Naive thymus-derived CD4-positive, alpha-beta T cell (primary cell): ENCODE measurements at regions not wholly inside any gene's neighbourhood (a gene's known extent, or its start where the extent isn't known, plus 50 kb on each side); places are given as distances from the start of the nearest gene placed in this dataset.

Experiments
- ATAC-seq: fragments of 150-1000 bp; cut with Tn5 transposase; 2 replicates; pipeline ENCODE4 v1.10.0; 2021; ENCODE audit warnings: mild to moderate bottlenecking, moderate library complexity
- CTCF ChIA-PET: fragments of 350-600 bp; sonication (Branson Sonifier 250); formaldehyde crosslinking; loops from one replicate; lab custom pipeline; 2021; ENCODE audit warnings: antibody characterized with exemption; lab: Charles Lee
- POLR2A ChIA-PET: fragments of 350-600 bp; sonication (Branson Sonifier 250); formaldehyde crosslinking; loops from one replicate; lab custom pipeline; 2021; ENCODE audit warnings: antibody characterized with exemption, inconsistent platforms; lab: Charles Lee
- DNase-seq, 9 donors: peaks; one replicate each; pipeline versions ENCODE4 v3.0.0 to v3.0.0-alpha.2; 2020 to 2022; ENCODE audit warnings: mixed read lengths in 1 of 9
- H3K27ac ChIP-seq: one replicate; pipeline ENCODE4 v1.7.0; 2013; ENCODE audit warnings: mild to moderate bottlenecking, low read depth, low read length, moderate library complexity
- H3K27me3 ChIP-seq, 2 donors: one replicate each; pipeline ENCODE4 v1.7.0; 2013; ENCODE audit warnings: low read length in 2 of 2, mild to moderate bottlenecking in 2 of 2, moderate library complexity in 2 of 2; ENCODE audit not compliant: control insufficient read depth in 2 of 2, insufficient read depth in 2 of 2
- H3K36me3 ChIP-seq, 3 experiments: 1 replicate in 2 of 3; 2 replicates in 1 of 3; pipeline ENCODE4 v1.7.0; 2013; ENCODE audit warnings: low read length in 3 of 3, mild to moderate bottlenecking in 3 of 3, moderate library complexity in 1 of 3; ENCODE audit not compliant: insufficient read depth in 3 of 3, control insufficient read depth in 2 of 3
- H3K4me1 ChIP-seq, 2 donors: one replicate each; pipeline ENCODE4 v1.7.0; 2013; ENCODE audit warnings: low read length in 2 of 2, mild to moderate bottlenecking in 2 of 2, moderate library complexity in 1 of 2; ENCODE audit not compliant: control insufficient read depth in 2 of 2, insufficient read depth in 2 of 2
- H3K4me3 ChIP-seq: 2 replicates; pipeline ENCODE4 v1.7.0; 2013; ENCODE audit warnings: mild to moderate bottlenecking, low read length
- H3K9me3 ChIP-seq, 3 experiments: 1 replicate in 2 of 3; 2 replicates in 1 of 3; pipeline ENCODE4 v1.7.0; 2013; ENCODE audit warnings: low read length in 3 of 3; ENCODE audit not compliant: control insufficient read depth in 2 of 3
- H3K27ac Mint-ChIP-seq, 9 donors: one replicate each; pipeline ENCODE4 v1.8.0; 2020 to 2022; ENCODE audit warnings: mixed read lengths in 9 of 9, mild to moderate bottlenecking in 8 of 9, moderate library complexity in 5 of 9, inconsistent platforms in 2 of 9
- H3K27me3 Mint-ChIP-seq, 5 donors: one replicate each; pipeline ENCODE4 v1.8.0; 2021 to 2022; ENCODE audit warnings: mixed read lengths in 5 of 5, mild to moderate bottlenecking in 1 of 5
- H3K36me3 Mint-ChIP-seq, 5 donors: one replicate each; pipeline ENCODE4 v1.8.0; 2020 to 2022; ENCODE audit warnings: mixed read lengths in 5 of 5, mild to moderate bottlenecking in 3 of 5, inconsistent platforms in 1 of 5
- H3K4me1 Mint-ChIP-seq, 7 donors: one replicate each; pipeline ENCODE4 v1.8.0; 2020 to 2022; ENCODE audit warnings: mixed read lengths in 7 of 7, mild to moderate bottlenecking in 3 of 7, inconsistent platforms in 1 of 7
- H3K4me3 Mint-ChIP-seq, 10 donors: one replicate each; pipeline ENCODE4 v1.8.0; 2020 to 2022; ENCODE audit warnings: mild to moderate bottlenecking in 10 of 10, mixed read lengths in 10 of 10, moderate library complexity in 6 of 10, inconsistent platforms in 2 of 10
- H3K9me3 Mint-ChIP-seq, 11 donors: one replicate each; pipeline ENCODE4 v1.8.0; 2020 to 2022; ENCODE audit warnings: mixed read lengths in 11 of 11, mild to moderate bottlenecking in 4 of 11, inconsistent platforms in 1 of 11, moderate library complexity in 1 of 11
- intact Hi-C, 2 donors: fragments of 100-400 bp; cut with micrococcal nuclease; formaldehyde crosslinking; loops; one replicate each; pipeline ENCODE4 v1.15.1; 2023

- Mint-ChIP-seq H3K4me3 (no peak overlapping the region), H3K27ac (no peak overlapping the region), H3K27me3 (peaks cover 0 to 2% (median 0%) of the 10 kb centered on the region in 5 donors), H3K36me3 (no peaks in the 10 kb centered on the region), H3K4me1 (no peaks in the 10 kb centered on the region), H3K9me3 (peaks cover 0 to 3% (median 0%) of the 10 kb centered on the region in 11 donors)
- no peaks in the 10 kb centered on the region for H3K9me3 ChIP-seq
- H3K36me3 ChIP-seq = no peaks in the 10 kb centered on the region
- ChIA-PET POLR2A (no interaction called here), CTCF (no interaction called here)
- ATAC-seq (no peak), DNase-seq (no peak)
- H3K4me1 ChIP-seq = no peaks in the 10 kb centered on the region
- H3K27me3 ChIP-seq = no peaks in the 10 kb centered on the region
- intact Hi-C loops = no loop called here
- H3K4me3 ChIP-seq = no peak overlapping the region
- no peak overlapping the region for H3K27ac ChIP-seq
Measured at GRCh38 chr11:110867951-110868350, 155.7 kb upstream of the ARHGAP20 start.

GRCh38 chr11:110866081-110866480 lies 153.8 kb upstream of the ARHGAP20 start:
- Mint-ChIP-seq H3K27ac (no peak overlapping the region), H3K4me3 (no peak overlapping the region), H3K27me3 (peaks cover 0 to 4% (median 0%) of the 10 kb centered on the region in 5 donors), H3K9me3 (peaks cover 0 to 3% (median 0%) of the 10 kb centered on the region in 11 donors), H3K4me1 (no peaks in the 10 kb centered on the region), H3K36me3 (no peaks in the 10 kb centered on the region)
- no peaks in the 10 kb centered on the region for H3K27me3 ChIP-seq
- POLR2A ChIA-PET = no interaction called here
- no peak for DNase-seq
- no peaks in the 10 kb centered on the region for H3K9me3 ChIP-seq
- intact Hi-C loops = no loop called here
- CTCF ChIA-PET = no interaction called here
- no peak overlapping the region for H3K4me3 ChIP-seq
- no peak for ATAC-seq
- H3K36me3 ChIP-seq = no peaks in the 10 kb centered on the region
- no peak overlapping the region for H3K27ac ChIP-seq
- H3K4me1 ChIP-seq = no peaks in the 10 kb centered on the region

GRCh38 chr11:110862407-110862806 lies 150.2 kb upstream of the ARHGAP20 start:
- no peak for ATAC-seq
- intact Hi-C loops = no loop called here
- ChIA-PET CTCF (no interaction called here), POLR2A (no interaction called here)
- Histone ChIP-seq H3K27me3 (no peaks in the 10 kb centered on the region), H3K36me3 (no peaks in the 10 kb centered on the region), H3K4me3 (no peak overlapping the region), H3K4me1 (no peaks in the 10 kb centered on the region), H3K27ac (no peak overlapping the region), H3K9me3 (no peaks in the 10 kb centered on the region)
- Mint-ChIP-seq H3K27ac (no peak overlapping the region), H3K27me3 (peaks cover 0 to 4% (median 0%) of the 10 kb centered on the region in 5 donors), H3K4me3 (no peak overlapping the region), H3K9me3 (peaks cover 0 to 3% (median 0%) of the 10 kb centered on the region in 11 donors), H3K36me3 (no peaks in the 10 kb centered on the region), H3K4me1 (no peaks in the 10 kb centered on the region)
- no peak for DNase-seq

- ChIA-PET CTCF (no interaction called here), POLR2A (no interaction called here)
Measured at GRCh38 chr11:110860461-110860860, 148.2 kb upstream of the ARHGAP20 start.

GRCh38 chr11:110859998-110860397 lies 147.8 kb upstream of the ARHGAP20 start:
- POLR2A ChIA-PET = no interaction called here
- intact Hi-C loops = no loop called here
- H3K27ac Mint-ChIP-seq = no peak overlapping the region

More at GRCh38 chr11:110860461-110860860, 148.2 kb upstream of the ARHGAP20 start:
- H3K27me3 ChIP-seq = no peaks in the 10 kb centered on the region
- Mint-ChIP-seq H3K27ac (no peak overlapping the region), H3K9me3 (peaks cover 0 to 3% (median 0%) of the 10 kb centered on the region in 11 donors), H3K36me3 (no peaks in the 10 kb centered on the region), H3K27me3 (peaks cover 0 to 7% (median 0%) of the 10 kb centered on the region in 5 donors), H3K4me1 (no peaks in the 10 kb centered on the region), H3K4me3 (no peak overlapping the region)
- H3K9me3 ChIP-seq = no peaks in the 10 kb centered on the region
- H3K27ac ChIP-seq = no peak overlapping the region
- no peak for ATAC-seq
- H3K4me1 ChIP-seq = no peaks in the 10 kb centered on the region
- intact Hi-C loops = no loop called here
- H3K36me3 ChIP-seq = no peaks in the 10 kb centered on the region
- DNase-seq = no peak
- no peak overlapping the region for H3K4me3 ChIP-seq

GRCh38 chr11:110859240-110859840 lies 147.1 kb upstream of the ARHGAP20 start:
- no peaks in the 10 kb centered on the region for H3K36me3 Mint-ChIP-seq
- H3K9me3 ChIP-seq = no peaks in the 10 kb centered on the region
- H3K4me1 ChIP-seq = no peaks in the 10 kb centered on the region
- intact Hi-C loops = no loop called here
- H3K9me3 Mint-ChIP-seq = peaks cover 0 to 3% (median 0%) of the 10 kb centered on the region in 11 donors
- no peak overlapping the region for H3K4me3 Mint-ChIP-seq
- no peak overlapping the region for H3K27ac ChIP-seq
- H3K4me1 Mint-ChIP-seq = no peaks in the 10 kb centered on the region
- no peaks in the 10 kb centered on the region for H3K27me3 ChIP-seq
- ChIA-PET POLR2A (no interaction called here), CTCF (no interaction called here)
- H3K36me3 ChIP-seq = no peaks in the 10 kb centered on the region
- no peak for DNase-seq
- peaks cover 0 to 10% (median 0%) of the 10 kb centered on the region in 5 donors for H3K27me3 Mint-ChIP-seq
- no peak overlapping the region for H3K4me3 ChIP-seq
- ATAC-seq = no peak
- no peak overlapping the region for H3K27ac Mint-ChIP-seq

More at GRCh38 chr11:110859998-110860397, 147.8 kb upstream of the ARHGAP20 start:
- Mint-ChIP-seq H3K27me3 (peaks cover 0 to 10% (median 0%) of the 10 kb centered on the region in 5 donors), H3K36me3 (no peaks in the 10 kb centered on the region), H3K9me3 (peaks cover 0 to 3% (median 0%) of the 10 kb centered on the region in 11 donors), H3K4me1 (no peaks in the 10 kb centered on the region), H3K4me3 (no peak overlapping the region)
- Histone ChIP-seq H3K9me3 (no peaks in the 10 kb centered on the region), H3K4me3 (no peak overlapping the region), H3K36me3 (no peaks in the 10 kb centered on the region), H3K27ac (no peak overlapping the region), H3K4me1 (no peaks in the 10 kb centered on the region), H3K27me3 (no peaks in the 10 kb centered on the region)
- no peak for DNase-seq
- CTCF ChIA-PET = no interaction called here
- no peak for ATAC-seq

- no peak overlapping the region for H3K4me3 Mint-ChIP-seq
- Histone ChIP-seq H3K4me1 (no peaks in the 10 kb centered on the region), H3K9me3 (no peaks in the 10 kb centered on the region), H3K27ac (no peak overlapping the region), H3K4me3 (no peak overlapping the region), H3K36me3 (no peaks in the 10 kb centered on the region), H3K27me3 (no peaks in the 10 kb centered on the region)
- peaks cover 0 to 3% (median 0%) of the 10 kb centered on the region in 11 donors for H3K9me3 Mint-ChIP-seq
- POLR2A ChIA-PET = no interaction called here
- ATAC-seq (no peak), DNase-seq (no peak)
- no peaks in the 10 kb centered on the region for H3K36me3 Mint-ChIP-seq
- CTCF ChIA-PET = no interaction called here
- no peak overlapping the region for H3K27ac Mint-ChIP-seq
- intact Hi-C loops = no loop called here
- H3K4me1 Mint-ChIP-seq = no peaks in the 10 kb centered on the region
- H3K27me3 Mint-ChIP-seq = peaks cover 0 to 10% (median 0%) of the 10 kb centered on the region in 5 donors
Measured at GRCh38 chr11:110858547-110858921, 146.3 kb upstream of the ARHGAP20 start.
